K562 (cell line): ENCODE measurements at regions not wholly inside any gene's neighbourhood (a gene's known extent, or its start where the extent isn't known, plus 50 kb on each side); places are given as distances from the start of the nearest gene placed in this dataset.
A peak's percentile ranks its signal among the peaks of the same experiment; 100 is the strongest.

Experiments
- ATAC-seq: fragments of 200-7000 bp; cut with Tn5 transposase; 3 replicates; pipeline ENCODE4 v1.9.1; 2020; ENCODE audit warnings: moderate library complexity
- BruUV-seq: library from RNA; stranded (reverse); fragments of 400-500 nt; replicated peaks from 2 replicates; lab custom pipeline; 2021; lab: Mats Ljungman, UMichigan
- CTCF ChIA-PET: fragments of 300-600 bp; formaldehyde crosslinking; extraction: SDS; loops from one replicate; lab custom pipeline; 2021; ENCODE audit warnings: low intra/inter-chr PET ratio; lab: Yijun Ruan, JAX
- POLR2A ChIA-PET: fragments of 300-600, 350-650 bp; sonication (Branson Sonifier 250); formaldehyde crosslinking; extraction: SDS; loops from one replicate; lab custom pipeline; 2021; ENCODE audit warnings: antibody characterized with exemption, inconsistent platforms; lab: Yijun Ruan, JAX
- DNase-seq, 4 experiments: peaks; one replicate each; pipeline versions ENCODE4 v3.0.0 to v3.0.0-alpha.2; 2011 to 2018; ENCODE audit warnings: low spot score in 3 of 4, mixed read lengths in 3 of 4; ENCODE audit errors: extremely low read depth in 1 of 4
- FAIRE-seq: peaks from 2 replicates; lab custom pipeline; 2011; peaks lifted over from hg19 to GRCh38; lab: Jason Lieb, UNC
- H2AFZ ChIP-seq: 2 replicates; pipeline ENCODE4 v1.6.0; 2011; ENCODE audit warnings: low read depth, low read length, control low read depth, inconsistent platforms
- H3K27ac ChIP-seq: fragments of 200-600 bp; 3 replicates; pipeline ENCODE4 v1.8.0; 2011; ENCODE audit warnings: low read depth, mild to moderate bottlenecking, control low read depth, inconsistent platforms, low read length, moderate library complexity, mixed read lengths; ENCODE audit errors: extremely low read depth
- H3K27me3 ChIP-seq, 2 experiments: fragments of 300-600 bp in 1 of 2; 2 replicates in 1 of 2; 3 replicates in 1 of 2; pipeline versions ENCODE4 v1.6.0 to v1.8.0; 2011; ENCODE audit warnings: inconsistent platforms in 2 of 2, low read length in 2 of 2, mild to moderate bottlenecking in 1 of 2, mixed read lengths in 1 of 2, moderate library complexity in 1 of 2; ENCODE audit not compliant: control insufficient read depth in 2 of 2, insufficient read depth in 2 of 2
- H3K36me3 ChIP-seq: fragments of 300-600 bp; 3 replicates; pipeline ENCODE4 v1.8.0; 2011; ENCODE audit warnings: mild to moderate bottlenecking, low read length, inconsistent platforms; ENCODE audit not compliant: control insufficient read depth, insufficient read depth
- H3K4me1 ChIP-seq, 2 experiments: fragments of 200-600 bp in 1 of 2; replicated peaks in 1 of 2; 2 replicates in 1 of 2; 3 replicates in 1 of 2; pipeline versions ENCODE4 v1.5.1 to v1.8.0; 2011; ENCODE audit warnings: inconsistent platforms in 2 of 2, low read length in 2 of 2, mild to moderate bottlenecking in 1 of 2, mixed read lengths in 1 of 2, moderate library complexity in 1 of 2; ENCODE audit not compliant: control insufficient read depth in 2 of 2, insufficient read depth in 2 of 2
- H3K4me2 ChIP-seq: 2 replicates; pipeline ENCODE4 v1.6.1; 2011; ENCODE audit warnings: low read length, control low read depth, inconsistent platforms, mixed read lengths; ENCODE audit not compliant: insufficient read depth
- H3K4me3 ChIP-seq: fragments of 200-600 bp; sonication (generic), shearing (Covaris generic); 2 replicates; pipeline ENCODE4 v1.5.1; 2016; ENCODE audit warnings: control low read depth, inconsistent platforms
- H3K79me2 ChIP-seq: fragments of 200-600 bp; 3 replicates; pipeline ENCODE4 v1.8.0; 2011; ENCODE audit warnings: low read length, inconsistent platforms; ENCODE audit not compliant: control insufficient read depth, insufficient read depth
- H3K9ac ChIP-seq, 2 experiments: 2 replicates each; pipeline versions ENCODE4 v1.6.0 to v1.6.1; 2011; ENCODE audit warnings: low read depth in 2 of 2, low read length in 2 of 2, control low read depth in 1 of 2, inconsistent platforms in 1 of 2, mild to moderate bottlenecking in 1 of 2, mixed read lengths in 1 of 2; ENCODE audit not compliant: insufficient read depth in 1 of 2
- H3K9me1 ChIP-seq: one replicate; pipeline ENCODE4 v1.6.0; 2011; ENCODE audit warnings: inconsistent platforms, mild to moderate bottlenecking, low read length, moderate library complexity; ENCODE audit not compliant: control insufficient read depth, insufficient read depth
- H3K9me3 ChIP-seq: replicated peaks from 2 replicates; pipeline ENCODE4 v1.5.1; 2011; ENCODE audit warnings: low read depth, low read length, inconsistent platforms; ENCODE audit not compliant: control insufficient read depth, insufficient read depth
- H4K20me1 ChIP-seq: replicated peaks from 2 replicates; pipeline ENCODE4 v1.6.1; 2011; ENCODE audit warnings: low read length, inconsistent platforms, mixed read lengths; ENCODE audit not compliant: control insufficient read depth, insufficient read depth
- NFIC ChIP-seq: fragments of 450-650 bp; IDR thresholded peaks from 2 replicates; pipeline ENCODE4 v1.6.1; 2017; ENCODE audit warnings: mild to moderate bottlenecking, inconsistent platforms
- NFIX ChIP-seq: fragments of 250-450 bp; sonication (Bioruptor Pico); IDR thresholded peaks from 2 replicates; pipeline ENCODE4 v1.4.0; 2020; ENCODE audit warnings: low read depth, mild to moderate bottlenecking, moderate library complexity
- PHF20 ChIP-seq: fragments of 450-650 bp; IDR thresholded peaks from 2 replicates; pipeline ENCODE4 v1.6.1; 2018; ENCODE audit not compliant: partially characterized antibody
- ZNF3 ChIP-seq: fragments of 250-450 bp; sonication (Bioruptor Pico); IDR thresholded peaks from 2 replicates; pipeline ENCODE4 v1.5.0; 2021; ENCODE audit warnings: mild to moderate bottlenecking, moderate library complexity
- in situ Hi-C: fragments of 300-500 bp; cut with MboI; formaldehyde crosslinking; loops from 4 replicates; pipeline ENCODE4 v1.15.0; 2018; ENCODE audit warnings: inconsistent platforms, mixed read lengths
- intact Hi-C: fragments of 100-400 bp; cut with micrococcal nuclease; formaldehyde crosslinking; loops from 2 replicates; pipeline ENCODE4 v1.14.2; 2022
- TF ChIP-seq, protein P1 (sequence below): fragments of 250-450 bp; sonication (Bioruptor Pico); IDR thresholded peaks from 2 replicates; pipeline ENCODE4 v1.4.0; 2020; ENCODE audit warnings: mild to moderate bottlenecking, moderate library complexity
- TF ChIP-seq, protein P2 (sequence below): IDR thresholded peaks from 2 replicates; pipeline ENCODE4 v1.6.1; 2014; ENCODE audit warnings: antibody characterized with exemption
- TF ChIP-seq, protein P3 (sequence below), 2 experiments: fragments of 450-650 bp in 1 of 2; sonication (generic) in 1 of 2; formaldehyde crosslinking in 1 of 2; IDR thresholded peaks in 1 of 2; conservative IDR thresholded peaks in 1 of 2; 2 replicates each; pipeline versions ENCODE4 v1.6.1 to v1.8.1; 2016 to 2023; ENCODE audit warnings: mild to moderate bottlenecking in 2 of 2, moderate library complexity in 2 of 2, inconsistent platforms in 1 of 2, missing genetic modification reagents in 1 of 2

DNA sequence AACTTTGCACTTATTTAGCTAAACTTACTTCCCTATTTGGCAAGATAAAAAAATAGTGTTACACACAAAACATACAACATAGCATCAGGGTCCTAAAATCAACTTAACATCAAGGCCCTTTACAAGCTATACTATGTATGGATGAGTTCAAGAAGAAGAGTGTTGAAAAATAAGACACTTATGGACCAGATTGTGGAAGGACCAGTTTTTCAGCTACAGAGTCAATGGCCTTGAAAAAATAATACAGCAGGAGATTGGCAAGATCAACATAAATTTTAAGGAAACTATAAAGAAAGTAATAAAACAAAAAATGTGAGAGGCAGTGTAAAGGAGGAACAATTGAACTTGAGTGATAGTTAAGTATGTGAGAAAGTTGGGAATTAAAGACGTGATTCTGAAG, 66.3 kb upstream of the BBX start (continued):
- TF ChIP-seq, protein P1, sequence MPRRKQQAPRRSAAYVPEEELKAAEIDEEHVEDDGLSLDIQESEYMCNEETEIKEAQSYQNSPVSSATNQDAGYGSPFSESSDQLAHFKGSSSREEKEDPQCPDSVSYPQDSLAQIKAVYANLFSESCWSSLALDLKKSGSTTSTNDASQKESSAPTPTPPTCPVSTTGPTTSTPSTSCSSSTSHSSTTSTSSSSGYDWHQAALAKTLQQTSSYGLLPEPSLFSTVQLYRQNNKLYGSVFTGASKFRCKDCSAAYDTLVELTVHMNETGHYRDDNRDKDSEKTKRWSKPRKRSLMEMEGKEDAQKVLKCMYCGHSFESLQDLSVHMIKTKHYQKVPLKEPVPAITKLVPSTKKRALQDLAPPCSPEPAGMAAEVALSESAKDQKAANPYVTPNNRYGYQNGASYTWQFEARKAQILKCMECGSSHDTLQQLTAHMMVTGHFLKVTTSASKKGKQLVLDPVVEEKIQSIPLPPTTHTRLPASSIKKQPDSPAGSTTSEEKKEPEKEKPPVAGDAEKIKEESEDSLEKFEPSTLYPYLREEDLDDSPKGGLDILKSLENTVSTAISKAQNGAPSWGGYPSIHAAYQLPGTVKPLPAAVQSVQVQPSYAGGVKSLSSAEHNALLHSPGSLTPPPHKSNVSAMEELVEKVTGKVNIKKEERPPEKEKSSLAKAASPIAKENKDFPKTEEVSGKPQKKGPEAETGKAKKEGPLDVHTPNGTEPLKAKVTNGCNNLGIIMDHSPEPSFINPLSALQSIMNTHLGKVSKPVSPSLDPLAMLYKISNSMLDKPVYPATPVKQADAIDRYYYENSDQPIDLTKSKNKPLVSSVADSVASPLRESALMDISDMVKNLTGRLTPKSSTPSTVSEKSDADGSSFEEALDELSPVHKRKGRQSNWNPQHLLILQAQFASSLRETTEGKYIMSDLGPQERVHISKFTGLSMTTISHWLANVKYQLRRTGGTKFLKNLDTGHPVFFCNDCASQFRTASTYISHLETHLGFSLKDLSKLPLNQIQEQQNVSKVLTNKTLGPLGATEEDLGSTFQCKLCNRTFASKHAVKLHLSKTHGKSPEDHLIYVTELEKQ, result no peak

DNA sequence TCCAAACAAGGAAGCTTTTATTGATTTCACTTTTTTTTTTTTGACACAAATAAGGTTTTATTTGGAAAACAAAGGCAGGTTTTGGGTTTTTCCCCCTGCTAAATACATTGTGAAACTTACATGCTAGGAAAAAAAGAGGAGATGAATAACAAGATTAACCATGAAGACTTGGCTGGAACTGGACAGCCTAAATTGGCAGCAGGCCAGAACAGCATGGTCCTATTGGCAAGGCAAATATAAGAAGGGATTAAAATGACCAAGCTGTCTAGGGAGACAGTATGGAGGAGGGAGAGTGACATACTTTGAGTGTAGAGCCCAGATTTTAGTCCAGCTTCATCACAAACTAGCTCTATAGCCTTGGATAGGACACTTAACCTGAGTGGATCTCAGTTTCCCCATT, 63.9 kb upstream of the BBX start:
- H3K9ac ChIP-seq, result no peak overlapping the region
- H3K4me1 ChIP-seq, result peaks cover 0 to 3% of the 10 kb centered on the region in 2 experiments; a peak in 1 of 5 replicates
- no peaks in the 10 kb centered on the region for H4K20me1 ChIP-seq
- no peak overlapping the region for H2AFZ ChIP-seq
- no peak overlapping the region for H3K27ac ChIP-seq
- no peak for FAIRE-seq
- no peak for ATAC-seq
- no TSS peak for BruUV-seq
- ChIA-PET CTCF (no interaction called here), POLR2A (no interaction called here)
- H3K27me3 ChIP-seq, result no peaks in the 10 kb centered on the region; a peak in 1 of 5 replicates
- intact Hi-C loops, result no loop called here
- H3K36me3 ChIP-seq, result no peaks in the 10 kb centered on the region
- in situ Hi-C loops, result no loop called here
- no peaks in the 10 kb centered on the region for H3K79me2 ChIP-seq
- no peaks in the 10 kb centered on the region for H3K9me3 ChIP-seq
- no peaks in the 10 kb centered on the region for H3K9me1 ChIP-seq
- H3K4me3 ChIP-seq, result no peak overlapping the region
- TF ChIP-seq ZNF3 (no peak), NFIC (peak; percentile 85), NFIX (CRISPR knock-in tag) (peak; percentile 47; the same call in 1 of the 2 replicates), PHF20 (no peak)
- TF ChIP-seq, protein P2, sequence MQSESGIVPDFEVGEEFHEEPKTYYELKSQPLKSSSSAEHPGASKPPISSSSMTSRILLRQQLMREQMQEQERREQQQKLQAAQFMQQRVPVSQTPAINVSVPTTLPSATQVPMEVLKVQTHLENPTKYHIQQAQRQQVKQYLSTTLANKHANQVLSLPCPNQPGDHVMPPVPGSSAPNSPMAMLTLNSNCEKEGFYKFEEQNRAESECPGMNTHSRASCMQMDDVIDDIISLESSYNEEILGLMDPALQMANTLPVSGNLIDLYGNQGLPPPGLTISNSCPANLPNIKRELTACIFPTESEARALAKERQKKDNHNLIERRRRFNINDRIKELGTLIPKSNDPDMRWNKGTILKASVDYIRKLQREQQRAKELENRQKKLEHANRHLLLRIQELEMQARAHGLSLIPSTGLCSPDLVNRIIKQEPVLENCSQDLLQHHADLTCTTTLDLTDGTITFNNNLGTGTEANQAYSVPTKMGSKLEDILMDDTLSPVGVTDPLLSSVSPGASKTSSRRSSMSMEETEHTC, result no peak
- TF ChIP-seq, protein P3, sequence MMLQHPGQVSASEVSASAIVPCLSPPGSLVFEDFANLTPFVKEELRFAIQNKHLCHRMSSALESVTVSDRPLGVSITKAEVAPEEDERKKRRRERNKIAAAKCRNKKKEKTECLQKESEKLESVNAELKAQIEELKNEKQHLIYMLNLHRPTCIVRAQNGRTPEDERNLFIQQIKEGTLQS (IDR thresholded peaks at IDR 0.05), result no peak
- TF ChIP-seq, protein P3 (CRISPR knock-in tag; conservative IDR thresholded peaks at IDR 0.05), result no peak
- DNase-seq, result no peak
- H3K4me2 ChIP-seq, result no peak overlapping the region
